RKO (cell line): ENCODE measurements at regions not wholly inside any gene's neighbourhood (a gene's known extent, or its start where the extent isn't known, plus 50 kb on each side); places are given as distances from the start of the nearest gene placed in this dataset.
"Not testable (repeated sequence)": the region's sequence is repeated elsewhere in the genome, so short reads cannot be mapped to it uniquely, and the experiment has no call there.

Source experiments
- DNase-seq: peaks from one replicate; pipeline ENCODE4 v3.0.0-alpha.2; 2016; ENCODE audit warnings: low spot score

DNA sequence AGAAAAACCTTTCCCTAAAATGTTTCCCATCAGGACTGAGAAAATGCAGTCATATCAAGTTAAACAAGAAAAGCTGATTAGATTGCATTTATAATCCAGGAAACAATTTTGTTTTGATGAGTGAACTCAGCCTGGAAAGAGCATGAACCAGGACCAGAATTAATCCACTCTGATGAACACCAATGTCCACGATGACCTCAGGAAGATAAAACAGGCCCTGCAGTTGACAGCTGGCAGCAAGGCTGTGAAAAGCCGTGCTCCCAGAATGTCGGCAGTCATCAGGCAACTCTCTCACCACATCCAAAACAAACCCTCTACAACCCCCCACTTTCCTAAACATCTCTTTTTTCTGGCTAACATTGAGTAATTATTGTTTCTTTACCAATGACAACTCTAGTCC, 74.0 kb upstream of the PROKR2 start:
- no peak for DNase-seq

DNA sequence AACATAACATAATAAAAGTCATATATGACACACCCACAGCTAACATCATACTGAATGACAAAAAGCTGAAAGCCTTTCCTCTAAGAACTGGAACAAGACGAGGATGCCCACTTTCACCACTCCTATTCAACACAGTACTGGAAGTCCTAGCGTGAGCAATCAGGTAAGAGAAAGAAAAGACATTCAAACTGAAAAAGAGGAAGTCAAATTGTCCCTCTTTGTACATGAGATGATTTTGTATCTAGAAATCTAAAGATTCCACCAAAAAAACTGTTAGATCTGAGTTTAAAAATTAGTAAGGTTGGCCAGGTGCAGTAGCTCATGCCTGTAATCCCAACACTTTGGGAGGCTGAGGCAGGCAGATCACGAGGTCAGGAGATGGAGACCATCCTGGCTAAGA, 70.1 kb upstream of the PROKR2 start:
- not testable (repeated sequence) for DNase-seq

DNA sequence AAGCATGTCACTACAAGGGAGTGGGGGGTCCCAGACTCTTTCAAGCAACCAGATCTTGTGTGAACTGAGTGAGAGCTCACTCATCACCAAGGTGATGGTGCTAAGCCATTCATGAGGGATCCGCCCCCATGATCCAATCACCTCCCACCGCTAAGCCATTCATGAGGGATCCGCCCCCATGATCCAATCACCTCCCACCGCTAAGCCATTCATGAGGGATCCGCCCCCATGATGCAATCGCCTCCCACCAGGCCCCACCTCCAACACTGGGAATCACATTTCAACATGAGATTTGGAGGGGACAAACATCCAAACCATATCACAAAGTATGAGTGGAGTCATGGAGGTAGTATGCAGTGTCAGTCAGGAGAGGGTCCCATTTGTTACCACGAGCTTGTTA, 64.8 kb upstream of the PROKR2 start:
- not testable (repeated sequence) for DNase-seq

DNA sequence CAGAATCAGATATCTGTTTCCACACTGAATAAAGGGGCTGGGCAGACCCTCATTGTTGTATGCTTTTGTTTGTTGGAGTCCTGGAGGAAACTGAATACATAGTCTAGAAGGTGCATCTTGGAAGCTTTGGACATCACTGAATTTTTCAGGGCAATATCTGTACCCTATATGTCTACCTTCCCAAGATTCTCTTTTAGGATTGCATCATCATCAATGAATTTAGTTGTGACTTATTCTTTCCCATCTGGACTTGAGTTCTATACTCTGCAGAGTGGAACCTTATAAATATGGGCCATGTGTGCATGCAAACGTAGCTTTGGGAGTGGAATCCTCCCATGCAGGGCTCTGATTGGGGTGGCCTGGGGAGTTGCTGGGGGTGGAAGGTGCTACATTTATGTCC, 60.7 kb upstream of the PROKR2 start:
- DNase-seq = no peak

DNA sequence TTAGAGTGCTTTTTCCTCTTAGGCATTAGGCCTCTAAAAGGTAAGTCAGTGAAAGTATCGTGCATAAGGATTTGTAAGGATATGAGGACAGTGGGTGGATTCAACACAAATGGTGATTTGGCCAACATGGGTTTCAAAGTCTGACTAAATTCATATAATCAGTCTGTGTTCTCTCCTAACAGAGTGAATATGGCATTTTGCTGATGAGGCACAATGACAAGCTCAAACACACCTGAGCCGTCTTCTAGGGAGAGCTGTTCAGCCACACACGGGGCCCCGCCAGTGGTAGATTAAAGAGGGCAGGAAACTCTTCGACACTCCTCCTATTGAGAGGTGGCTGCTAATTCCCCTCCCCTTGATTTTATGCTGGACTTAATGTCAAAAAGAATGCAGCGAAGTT, 59.5 kb upstream of the PROKR2 start:
- DNase-seq = no peak

DNA sequence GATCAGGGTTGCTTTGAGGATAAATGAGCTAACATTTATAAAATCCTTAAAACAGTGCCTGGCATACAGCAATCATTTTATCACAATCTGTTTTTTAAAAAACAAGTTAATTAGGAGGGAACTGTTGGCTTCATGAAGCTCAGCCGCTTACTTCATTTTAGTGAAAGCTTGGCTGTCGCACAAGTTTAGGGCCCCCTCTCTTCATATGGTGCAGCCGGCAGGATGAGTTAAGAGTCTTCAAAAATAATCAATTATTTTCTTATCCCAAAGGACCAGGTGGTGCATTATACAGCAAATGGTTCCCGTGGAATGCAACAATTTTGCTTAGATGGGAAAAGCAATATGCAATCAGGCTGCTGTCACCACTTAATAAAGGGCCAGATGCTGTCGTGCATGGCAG, 57.4 kb upstream of the PROKR2 start:
- DNase-seq = no peak

DNA sequence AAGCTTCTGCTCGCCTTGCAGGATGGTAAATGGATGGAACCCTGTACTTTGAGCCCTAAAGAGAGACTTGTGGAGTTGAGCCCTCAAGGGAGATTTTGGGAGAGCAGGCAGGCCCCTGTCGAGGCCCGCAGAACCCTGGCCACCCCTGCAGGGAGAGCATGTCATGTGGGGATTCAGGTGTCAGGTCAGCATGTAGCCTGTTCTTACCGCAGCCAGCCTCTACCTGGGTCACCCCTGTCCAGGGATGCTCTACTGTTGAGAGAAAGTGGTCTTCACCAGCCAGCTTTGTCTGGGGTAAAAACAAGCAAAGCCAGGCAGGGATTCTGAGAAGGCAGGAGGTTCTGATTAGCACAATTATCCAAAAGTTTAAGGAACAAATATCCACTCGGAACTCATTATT, 55.6 kb upstream of the PROKR2 start:
- DNase-seq = no peak

DNA sequence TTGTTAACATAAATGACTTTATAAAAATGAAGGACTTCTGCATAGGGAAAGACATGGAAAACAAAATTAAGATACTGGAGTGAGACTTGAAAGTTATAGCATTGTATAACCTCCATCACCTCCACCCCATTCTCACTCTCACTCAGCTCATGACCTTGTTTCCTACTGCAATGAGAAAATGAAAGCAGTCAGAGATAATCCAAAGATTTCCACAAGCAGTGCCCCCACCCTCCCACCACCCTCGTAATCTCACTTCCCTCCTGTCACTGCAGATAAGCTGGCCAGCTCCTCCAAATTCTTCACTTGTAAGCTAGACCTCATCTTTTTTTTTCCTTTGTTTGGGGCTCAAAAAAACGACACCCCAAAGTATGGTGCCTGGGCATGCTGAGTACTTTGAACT, 52.9 kb upstream of the PROKR2 start:
- DNase-seq = no peak
